Right forelimb (tissue), 1 donor: ENCODE measurements at regions not wholly inside any gene's neighbourhood (a gene's known extent, or its start where the extent isn't known, plus 50 kb on each side); places are given as distances from the start of the nearest gene placed in this dataset.

Source experiments
- DNase-seq: peaks from one replicate; pipeline ENCODE4 v3.0.0-alpha.2; 2018

GRCh38 chr2:12389344-12390045, 327.2 kb upstream of the TRIB2 start:
- DNase-seq, result no peak

DNA sequence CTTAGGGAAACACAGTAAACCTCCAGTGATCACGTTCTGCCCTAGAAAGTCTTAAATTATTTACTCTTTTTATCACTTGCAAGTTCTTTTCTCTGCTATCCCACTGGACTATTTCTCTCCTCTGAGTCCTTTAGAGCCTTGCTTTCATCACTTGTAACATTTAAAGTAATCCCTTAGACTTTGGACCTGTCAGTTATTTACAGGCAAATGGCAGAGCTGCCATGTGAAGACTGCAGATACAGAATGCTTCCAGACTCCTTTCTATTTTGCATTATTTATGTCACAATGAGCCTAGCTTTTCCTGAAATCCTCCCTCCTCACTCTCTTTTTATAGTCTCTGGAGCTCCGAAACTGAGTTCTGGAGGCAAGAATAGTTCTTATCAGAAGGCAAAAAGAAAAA, 325.6 kb upstream of the TRIB2 start:
- DNase-seq, result no peak

GRCh38 chr2:12396699-12397098, 320.0 kb upstream of the TRIB2 start:
- no peak for DNase-seq

DNA sequence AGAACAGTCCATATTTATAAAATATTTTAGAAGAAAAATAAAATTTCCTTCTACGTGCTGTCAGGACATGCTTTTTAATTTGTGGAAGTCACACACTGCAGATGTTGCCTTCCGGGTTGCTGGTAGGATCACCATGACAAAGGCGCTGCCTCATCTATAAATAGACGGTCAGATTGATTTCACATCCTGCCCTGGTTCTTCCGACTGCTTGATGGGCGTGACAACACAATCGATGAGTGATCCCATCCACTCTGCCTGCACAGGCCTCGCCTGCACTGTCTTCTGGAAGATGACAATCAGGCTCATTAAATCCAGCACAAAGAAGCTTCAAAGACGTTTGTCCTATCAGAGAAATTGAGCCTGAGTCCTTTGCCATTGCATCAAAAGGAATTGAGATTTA, 318.9 kb upstream of the TRIB2 start:
- DNase-seq, result no peak

DNA sequence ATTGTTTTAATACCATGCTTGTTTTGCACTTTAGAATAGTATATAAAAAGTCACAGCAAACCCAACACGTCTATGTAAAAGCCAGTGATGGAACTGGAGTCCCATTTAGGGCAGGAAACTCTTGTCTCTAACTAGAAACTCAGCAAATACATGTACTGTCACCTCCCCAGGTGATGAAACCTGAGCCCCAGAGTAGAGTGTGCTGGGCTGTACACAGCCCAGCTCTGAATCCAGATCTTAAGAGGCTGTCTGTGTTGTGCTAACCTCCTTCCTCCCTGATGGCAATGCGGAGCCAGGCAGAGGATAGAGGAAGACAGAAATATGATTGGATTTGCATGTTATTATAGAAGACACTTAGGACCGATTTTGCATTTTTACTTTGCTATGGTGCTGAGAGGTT, 317.5 kb upstream of the TRIB2 start:
- no peak for DNase-seq

DNA sequence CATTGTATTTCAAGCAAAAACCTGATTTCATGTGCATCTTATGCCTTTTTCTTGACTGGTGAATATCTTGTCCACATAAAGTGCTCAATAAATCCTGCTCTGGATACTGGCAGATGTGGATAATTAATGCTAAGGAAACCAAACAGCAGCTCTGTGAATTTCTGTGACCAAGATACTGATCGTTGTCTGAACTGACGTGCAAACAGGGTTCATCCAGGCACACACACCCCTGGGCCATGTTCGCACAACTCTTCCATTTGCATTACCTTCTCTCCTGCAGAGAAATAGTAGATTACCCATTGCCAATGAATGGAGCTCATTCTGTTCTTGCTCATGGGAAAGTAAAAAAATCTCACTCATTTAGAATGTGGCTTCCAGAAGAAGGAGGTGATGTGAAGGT, 316.2 kb upstream of the TRIB2 start:
- no peak for DNase-seq

- DNase-seq, result no peak
Measured at GRCh38 chr2:12402440-12403139, 314.1 kb upstream of the TRIB2 start.

- no peak for DNase-seq
Measured at GRCh38 chr2:12404497-12404896, 312.2 kb upstream of the TRIB2 start.

DNA sequence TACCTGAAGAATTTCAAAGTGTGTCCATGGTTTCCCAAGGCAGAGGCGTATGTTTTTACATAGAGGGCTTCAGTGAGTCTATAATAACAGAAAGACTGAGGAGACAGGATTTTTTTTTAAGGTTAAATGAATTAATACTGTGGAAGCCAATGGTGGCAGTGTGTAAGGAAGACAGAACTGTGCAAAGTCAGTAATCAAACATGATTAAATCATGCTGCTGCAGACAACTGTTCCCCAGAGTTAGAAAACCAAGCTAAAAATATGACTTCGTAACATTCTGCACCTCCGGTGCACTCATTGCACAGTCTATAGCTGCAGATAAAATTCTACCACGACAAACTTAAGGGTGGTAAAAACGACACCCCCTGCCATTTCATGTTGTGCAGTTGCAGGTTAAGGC, 309.6 kb upstream of the TRIB2 start:
- no peak for DNase-seq

DNA sequence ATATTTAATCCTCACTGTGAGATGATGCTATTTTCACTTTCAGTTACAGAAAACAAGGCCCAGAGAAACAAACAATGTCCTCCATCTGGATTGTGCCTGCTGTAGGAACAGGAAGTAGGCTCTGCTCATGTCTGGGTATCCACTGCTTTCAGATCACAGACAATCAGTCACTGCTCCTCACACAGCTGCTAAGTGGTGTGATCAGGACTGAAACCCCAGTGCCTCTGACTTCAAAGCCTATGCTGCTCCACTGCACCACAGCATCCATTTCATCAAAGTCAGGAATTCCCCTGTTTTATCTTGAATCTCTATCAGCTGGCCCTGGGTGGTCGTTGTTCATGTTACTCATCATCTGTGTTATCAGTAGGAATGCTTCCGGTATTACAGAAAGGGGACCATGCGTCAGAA, 303.8 kb upstream of the TRIB2 start:
- DNase-seq, result no peak

GRCh38 chr2:12415536-12415935, 301.2 kb upstream of the TRIB2 start:
- no peak for DNase-seq

GRCh38 chr2:12416600-12416999, 300.1 kb upstream of the TRIB2 start:
- DNase-seq, result no peak

DNA sequence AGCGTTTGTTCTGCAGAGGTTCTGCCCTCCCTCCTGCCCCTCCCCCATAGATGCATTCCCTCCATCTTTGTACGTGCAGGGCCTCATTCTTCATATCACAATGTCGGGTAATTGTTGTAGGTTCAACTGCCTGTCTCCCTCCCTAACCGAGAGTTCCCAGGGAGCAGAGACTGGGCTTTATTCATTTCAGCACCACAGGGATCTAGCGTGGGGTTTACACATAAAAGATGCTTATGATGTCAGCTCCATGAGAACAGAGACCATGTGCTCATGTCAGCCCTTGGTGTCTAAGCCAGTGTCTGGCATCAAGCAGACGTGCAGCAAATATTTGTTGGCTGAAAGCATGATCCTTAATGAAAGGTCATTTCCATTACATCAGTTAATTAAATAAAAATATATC, 298.9 kb upstream of the TRIB2 start:
- DNase-seq, result no peak

DNA sequence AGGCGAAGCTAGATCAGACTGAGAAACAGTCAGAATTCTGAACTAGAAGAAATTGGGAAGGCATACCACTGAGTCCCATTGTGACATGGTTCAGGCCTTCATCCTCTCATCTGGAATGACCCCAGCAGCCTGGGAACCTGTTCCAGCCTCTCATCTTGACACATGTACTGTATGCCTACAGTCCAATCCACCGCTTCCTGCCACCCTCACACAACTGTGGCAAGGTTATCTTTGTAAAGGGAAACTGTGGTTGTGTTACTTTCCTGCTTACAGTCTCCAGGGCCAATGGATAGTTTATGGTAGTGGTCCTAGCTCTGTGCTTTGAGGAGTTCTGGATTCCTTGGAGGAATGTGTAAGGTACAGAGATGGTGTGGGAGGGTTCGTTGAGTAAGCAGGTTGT, 296.9 kb upstream of the TRIB2 start:
- no peak for DNase-seq

DNA sequence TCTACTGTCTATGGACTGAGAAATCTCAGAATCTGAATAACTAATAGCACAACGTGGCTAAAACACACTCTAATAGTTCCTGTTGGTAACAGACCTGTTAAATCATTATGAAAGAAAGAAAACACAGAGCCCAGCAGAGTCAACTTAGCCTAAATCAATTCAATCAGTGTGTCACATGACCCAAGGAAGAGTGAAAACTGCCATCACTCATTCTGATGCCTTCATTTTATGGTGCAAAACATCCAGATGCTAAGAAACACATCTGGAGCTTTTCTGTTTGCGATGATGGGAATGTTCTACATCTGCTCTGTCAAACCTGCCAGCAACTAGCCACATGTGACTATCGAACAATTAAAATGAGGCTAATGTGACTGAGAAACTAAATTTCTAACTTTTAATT, 295.7 kb upstream of the TRIB2 start:
- no peak for DNase-seq

- DNase-seq, result no peak
Measured at GRCh38 chr2:12424219-12424618, 292.5 kb upstream of the TRIB2 start.

- no peak for DNase-seq
Measured at GRCh38 chr2:12424809-12425208, 291.9 kb upstream of the TRIB2 start.

DNA sequence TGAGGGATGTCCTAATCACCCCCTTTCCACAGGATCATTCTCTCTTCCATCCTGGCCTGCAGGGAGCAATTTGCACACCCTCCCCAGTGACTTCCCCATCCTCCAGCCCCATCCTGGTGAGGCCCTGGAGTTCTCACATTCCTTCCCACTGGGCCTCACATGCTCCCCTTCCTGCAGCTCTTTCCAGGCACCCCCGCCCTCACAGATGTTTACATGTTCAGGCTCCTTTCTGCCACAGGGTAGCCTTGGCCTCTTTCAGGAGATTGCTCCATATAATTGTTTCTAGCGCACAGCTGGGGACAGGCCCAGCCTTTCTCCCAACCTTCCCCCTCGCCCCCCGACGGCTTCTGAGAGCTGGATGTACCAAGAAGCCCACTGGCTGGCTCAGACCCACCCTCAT, 288.4 kb upstream of the TRIB2 start:
- no peak for DNase-seq

- DNase-seq, result no peak
Measured at GRCh38 chr2:12428786-12429185, 287.9 kb upstream of the TRIB2 start.

DNA sequence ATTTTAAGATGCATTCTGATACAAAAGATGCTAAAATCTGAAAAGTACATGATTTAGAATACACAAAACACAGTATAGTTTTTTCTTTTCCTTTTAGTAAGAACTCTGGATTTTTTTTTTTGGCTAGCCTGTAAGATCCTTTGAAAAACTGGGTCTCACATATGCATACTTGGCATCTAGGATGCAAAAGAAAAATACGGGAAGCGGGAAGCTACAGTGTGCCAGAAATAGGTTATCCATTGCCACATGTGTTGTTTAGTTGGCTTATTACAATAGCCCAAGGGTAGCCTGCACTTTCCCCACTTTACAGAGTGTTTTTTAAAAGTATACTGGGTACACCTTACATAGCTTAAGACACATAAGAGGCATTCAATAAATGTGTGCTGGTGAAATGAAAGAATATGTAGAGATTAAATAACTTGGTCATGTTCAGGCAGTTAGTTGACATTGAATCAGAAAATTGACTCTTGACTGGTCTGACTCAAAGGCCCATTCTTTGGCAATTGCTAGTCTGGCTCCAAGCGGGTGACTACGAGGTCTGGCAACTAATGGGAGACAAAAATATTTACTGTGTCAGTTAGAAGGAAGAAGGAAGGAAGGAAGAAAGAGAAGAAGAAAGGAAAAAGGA, 286.8 kb upstream of the TRIB2 start:
- DNase-seq, result no peak

DNA sequence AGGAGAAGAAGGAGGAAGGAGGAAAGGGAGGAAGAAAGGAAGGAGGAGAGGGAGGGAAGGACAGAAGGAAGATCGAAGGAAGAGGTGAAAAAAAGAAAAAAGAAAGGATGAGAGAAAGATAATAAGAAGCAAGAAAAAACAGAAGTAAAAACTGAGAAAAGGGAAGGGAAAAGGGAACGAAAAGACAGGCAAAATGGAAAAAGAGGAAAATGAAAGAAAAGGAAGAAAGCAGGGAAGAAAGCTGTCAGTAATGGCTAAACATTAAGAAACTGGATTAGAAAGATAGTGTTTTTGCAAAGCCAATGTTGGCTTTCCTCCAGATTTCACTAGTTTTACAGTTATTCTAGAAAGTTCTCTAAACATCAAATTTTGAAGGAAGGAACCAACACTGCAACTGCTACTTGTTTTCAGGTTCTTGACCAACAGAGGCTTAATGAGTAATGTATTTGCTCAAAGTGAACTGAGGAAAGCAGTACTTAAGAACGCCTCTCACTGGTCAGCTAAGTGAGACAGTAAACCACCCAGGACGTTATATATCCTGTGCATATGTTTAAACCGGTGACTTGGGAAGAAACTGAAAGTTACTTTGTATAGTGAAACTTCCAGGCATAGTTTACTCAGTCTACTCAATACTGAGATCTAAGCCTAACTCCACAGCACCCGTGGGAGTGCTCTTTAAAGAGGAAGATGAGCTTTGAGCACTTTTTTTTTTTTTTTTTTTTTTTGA, 286.2 kb upstream of the TRIB2 start:
- DNase-seq, result no peak

DNA sequence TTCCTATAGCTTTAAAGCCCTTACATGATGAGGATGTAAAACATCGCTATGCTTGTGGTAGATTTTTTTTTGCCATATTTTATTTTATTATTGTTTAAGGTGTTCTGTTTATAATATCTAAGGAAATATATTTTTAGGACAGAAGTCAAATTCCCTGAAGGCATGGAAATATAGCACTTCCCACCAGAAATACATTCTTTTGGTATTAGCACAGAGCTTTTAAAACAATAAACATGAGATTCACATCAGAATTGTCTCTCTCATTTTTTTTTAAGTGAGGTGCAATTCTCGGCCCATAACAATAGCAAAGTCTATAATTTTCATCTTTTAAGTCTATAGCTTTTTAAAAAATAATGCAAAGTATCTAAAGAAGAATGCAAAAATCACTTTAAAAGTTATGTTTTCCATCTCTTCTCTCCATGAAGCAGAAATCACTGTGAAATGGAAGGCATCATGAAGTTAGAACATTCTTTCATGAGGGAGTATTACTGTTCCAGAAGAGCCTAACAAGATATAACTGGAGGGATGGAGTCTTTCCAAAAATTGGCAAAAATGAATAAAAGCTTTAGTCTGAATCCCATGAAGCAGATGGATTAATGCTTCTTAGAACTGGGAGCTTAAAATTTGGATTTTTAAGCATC, 283.6 kb upstream of the TRIB2 start:
- DNase-seq, result no peak

- DNase-seq, result no peak
Measured at GRCh38 chr2:12433626-12433990, 283.1 kb upstream of the TRIB2 start.
